GM19351 (cell line): ENCODE measurements at regions not wholly inside any gene's neighbourhood (a gene's known extent, or its start where the extent isn't known, plus 50 kb on each side); places are given as distances from the start of the nearest gene placed in this dataset.

Source experiments
- ATAC-seq: cut with Tn5 transposase; IDR thresholded peaks from one replicate; pipeline ENCODE4 v1.9.1; 2021; ENCODE audit warnings: mild to moderate bottlenecking, moderate library complexity; ENCODE audit not compliant: unreplicated experiment

- no peak for ATAC-seq
These were observed 264.4 kb downstream of the PTPRC start for GRCh38 chr1:198903203-198903602.

- ATAC-seq, result no peak
These were observed 264.8 kb downstream of the PTPRC start for GRCh38 chr1:198903621-198904020.

- no peak for ATAC-seq
These were observed 265.5 kb downstream of the PTPRC start for GRCh38 chr1:198904321-198904720.

GRCh38 chr1:198906739-198907422, 268.0 kb downstream of the PTPRC start:
- peak; percentile 54 for ATAC-seq

GRCh38 chr1:198907423-198907746, 268.5 kb downstream of the PTPRC start:
- peak; percentile 28 for ATAC-seq

- ATAC-seq, result no peak
These were observed 270.2 kb downstream of the PTPRC start for GRCh38 chr1:198908995-198909394.

- no peak for ATAC-seq
These were observed 271.1 kb downstream of the PTPRC start for GRCh38 chr1:198909973-198910372.

- no peak for ATAC-seq
These were observed 272.0 kb downstream of the PTPRC start for GRCh38 chr1:198910816-198911215.

GRCh38 chr1:198912046-198912445, 273.2 kb downstream of the PTPRC start:
- no peak for ATAC-seq

GRCh38 chr1:198913667-198914066, 274.8 kb downstream of the PTPRC start:
- ATAC-seq, result no peak

- ATAC-seq, result no peak
These were observed 276.7 kb downstream of the PTPRC start for GRCh38 chr1:198915327-198916231.

GRCh38 chr1:198917226-198917625, 278.4 kb downstream of the PTPRC start:
- ATAC-seq, result no peak

GRCh38 chr1:198918920-198919319, 280.1 kb downstream of the PTPRC start:
- ATAC-seq, result no peak

GRCh38 chr1:198919667-198920398, 281.0 kb downstream of the PTPRC start:
- peak; percentile 67 for ATAC-seq

GRCh38 chr1:198922638-198923430, 284.0 kb downstream of the PTPRC start:
- ATAC-seq, result peak; percentile 73

- ATAC-seq, result no peak
These were observed 285.2 kb downstream of the PTPRC start for GRCh38 chr1:198923993-198924392.

- no peak for ATAC-seq
These were observed 286.7 kb downstream of the PTPRC start for GRCh38 chr1:198925567-198925966.

GRCh38 chr1:198927129-198927528, 288.3 kb downstream of the PTPRC start:
- no peak for ATAC-seq

GRCh38 chr1:198929111-198929604, 290.3 kb downstream of the PTPRC start:
- ATAC-seq, result no peak

GRCh38 chr1:198929961-198930599, 291.2 kb downstream of the PTPRC start:
- ATAC-seq, result peak; percentile 67
